ENCODE measurements at regions not wholly inside any gene's neighbourhood (a gene's known extent, or its start where the extent isn't known, plus 50 kb on each side); places are given as distances from the start of the nearest gene placed in this dataset.

GRCh38 chr17:79522414-79522813 lies 88.4 kb downstream of the RBFOX3 start (continued):
- TF ChIP-seq, protein P1, sequence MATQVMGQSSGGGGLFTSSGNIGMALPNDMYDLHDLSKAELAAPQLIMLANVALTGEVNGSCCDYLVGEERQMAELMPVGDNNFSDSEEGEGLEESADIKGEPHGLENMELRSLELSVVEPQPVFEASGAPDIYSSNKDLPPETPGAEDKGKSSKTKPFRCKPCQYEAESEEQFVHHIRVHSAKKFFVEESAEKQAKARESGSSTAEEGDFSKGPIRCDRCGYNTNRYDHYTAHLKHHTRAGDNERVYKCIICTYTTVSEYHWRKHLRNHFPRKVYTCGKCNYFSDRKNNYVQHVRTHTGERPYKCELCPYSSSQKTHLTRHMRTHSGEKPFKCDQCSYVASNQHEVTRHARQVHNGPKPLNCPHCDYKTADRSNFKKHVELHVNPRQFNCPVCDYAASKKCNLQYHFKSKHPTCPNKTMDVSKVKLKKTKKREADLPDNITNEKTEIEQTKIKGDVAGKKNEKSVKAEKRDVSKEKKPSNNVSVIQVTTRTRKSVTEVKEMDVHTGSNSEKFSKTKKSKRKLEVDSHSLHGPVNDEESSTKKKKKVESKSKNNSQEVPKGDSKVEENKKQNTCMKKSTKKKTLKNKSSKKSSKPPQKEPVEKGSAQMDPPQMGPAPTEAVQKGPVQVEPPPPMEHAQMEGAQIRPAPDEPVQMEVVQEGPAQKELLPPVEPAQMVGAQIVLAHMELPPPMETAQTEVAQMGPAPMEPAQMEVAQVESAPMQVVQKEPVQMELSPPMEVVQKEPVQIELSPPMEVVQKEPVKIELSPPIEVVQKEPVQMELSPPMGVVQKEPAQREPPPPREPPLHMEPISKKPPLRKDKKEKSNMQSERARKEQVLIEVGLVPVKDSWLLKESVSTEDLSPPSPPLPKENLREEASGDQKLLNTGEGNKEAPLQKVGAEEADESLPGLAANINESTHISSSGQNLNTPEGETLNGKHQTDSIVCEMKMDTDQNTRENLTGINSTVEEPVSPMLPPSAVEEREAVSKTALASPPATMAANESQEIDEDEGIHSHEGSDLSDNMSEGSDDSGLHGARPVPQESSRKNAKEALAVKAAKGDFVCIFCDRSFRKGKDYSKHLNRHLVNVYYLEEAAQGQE (IDR thresholded peaks at IDR 0.05; ENCODE audit: low read depth): no peak
- TF ChIP-seq JUND (IDR thresholded peaks at IDR 0.05) (no peak), TCF7L2 (IDR thresholded peaks at IDR 0.05; ENCODE audit: borderline replicate concordance, extremely low read depth, insufficient read depth, insufficient read length) (no peak), ATF3 (IDR thresholded peaks at IDR 0.05) (no peak)

- Histone ChIP-seq H3K4me1 (ENCODE audit: control insufficient read depth in 1 of 2, insufficient read depth in 2 of 2, low read length in 2 of 2) (no peaks in the 10 kb centered on the region), H4K20me1 (ENCODE audit: insufficient read depth) (no peaks in the 10 kb centered on the region), H3K4me2 (ENCODE audit: low read length) (no peak overlapping the region), H3K9me3 (ENCODE audit: control insufficient read depth in 1 of 2, insufficient read depth in 1 of 2, low read depth in 1 of 2, low read length in 2 of 2) (no peaks in the 10 kb centered on the region), H3K9ac (ENCODE audit: low read length) (no peak overlapping the region), H2AFZ (ENCODE audit: low read depth, low read length, poor library complexity, severe bottlenecking) (no peak overlapping the region), H3K27ac (ENCODE audit: low read depth, low read length) (no peak overlapping the region), H3K27me3 (ENCODE audit: insufficient read depth, low read length) (peaks cover 43% of the 10 kb centered on the region), H3K79me2 (ENCODE audit: insufficient read depth, low read length) (no peaks in the 10 kb centered on the region), H3K9me2 (ENCODE audit: insufficient read depth) (no peaks in the 10 kb centered on the region), H3K4me3 (replicated peaks in 1 of 2; ENCODE audit: low read depth in 1 of 2, low read length in 2 of 2) (no peak overlapping the region), H3K36me3 (ENCODE audit: control insufficient read depth in 1 of 2, insufficient read depth in 2 of 2, low read length in 2 of 2) (no peaks in the 10 kb centered on the region)
- ATAC-seq (no peak), DNase-seq (ENCODE audit: low read depth, low spot score) (no peak)
- CTCF ChIA-PET: no interaction called here
- POLR2A ChIA-PET: no interaction called here
- BruUV-seq (replicated peaks): no TSS peak
- RAD21 ChIA-PET (ENCODE audit: low non-redundant PET in 1 of 2, low total read pairs in 2 of 2, uncharacterized antibody in 2 of 2, unreplicated experiment in 2 of 2): no interaction called here
- intact Hi-C loops (cut with micrococcal nuclease): no loop called here
- TF ChIP-seq RAD21 (IDR thresholded peaks at IDR 0.05; ENCODE audit: low read depth) (no peak), ZNF274 (IDR thresholded peaks at IDR 0.05; ENCODE audit: low read depth, low read length) (no peak), TCF7L2 (IDR thresholded peaks at IDR 0.05; ENCODE audit: borderline replicate concordance, extremely low read depth, insufficient read depth, insufficient read length) (no peak), POLR2A (IDR thresholded peaks at IDR 0.05; ENCODE audit: borderline replicate concordance, extremely low read depth, insufficient read depth, insufficient read length) (no peak), SIN3A (IDR thresholded peaks at IDR 0.05; ENCODE audit: low read depth) (no peak), SP1 (IDR thresholded peaks at IDR 0.05; ENCODE audit: low read depth) (no peak), YY1 (IDR thresholded peaks at IDR 0.05; ENCODE audit: extremely low read depth, insufficient replicate concordance, low read depth, low read length) (no peak), EGR1 (IDR thresholded peaks at IDR 0.05; ENCODE audit: low read depth) (no peak), CEBPB (IDR thresholded peaks at IDR 0.05; ENCODE audit: low read depth) (no peak), JUND (IDR thresholded peaks at IDR 0.05) (no peak), SRF (IDR thresholded peaks at IDR 0.05; ENCODE audit: low read depth) (no peak), CBX3 (IDR thresholded peaks at IDR 0.05; ENCODE audit: low read depth) (no peak)
- TF ChIP-seq, protein P1 (IDR thresholded peaks at IDR 0.05; ENCODE audit: low read depth): no peak
- TF ChIP-seq, protein P2, sequence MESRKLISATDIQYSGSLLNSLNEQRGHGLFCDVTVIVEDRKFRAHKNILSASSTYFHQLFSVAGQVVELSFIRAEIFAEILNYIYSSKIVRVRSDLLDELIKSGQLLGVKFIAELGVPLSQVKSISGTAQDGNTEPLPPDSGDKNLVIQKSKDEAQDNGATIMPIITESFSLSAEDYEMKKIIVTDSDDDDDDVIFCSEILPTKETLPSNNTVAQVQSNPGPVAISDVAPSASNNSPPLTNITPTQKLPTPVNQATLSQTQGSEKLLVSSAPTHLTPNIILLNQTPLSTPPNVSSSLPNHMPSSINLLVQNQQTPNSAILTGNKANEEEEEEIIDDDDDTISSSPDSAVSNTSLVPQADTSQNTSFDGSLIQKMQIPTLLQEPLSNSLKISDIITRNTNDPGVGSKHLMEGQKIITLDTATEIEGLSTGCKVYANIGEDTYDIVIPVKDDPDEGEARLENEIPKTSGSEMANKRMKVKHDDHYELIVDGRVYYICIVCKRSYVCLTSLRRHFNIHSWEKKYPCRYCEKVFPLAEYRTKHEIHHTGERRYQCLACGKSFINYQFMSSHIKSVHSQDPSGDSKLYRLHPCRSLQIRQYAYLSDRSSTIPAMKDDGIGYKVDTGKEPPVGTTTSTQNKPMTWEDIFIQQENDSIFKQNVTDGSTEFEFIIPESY (IDR thresholded peaks at IDR 0.05; ENCODE audit: extremely low read depth, insufficient replicate concordance, low read length): no peak
Measured at GRCh38 chr17:79521225-79521624, 89.6 kb downstream of the RBFOX3 start.
